PFSK-1 (cell line): ENCODE measurements at regions not wholly inside any gene's neighbourhood (a gene's known extent, or its start where the extent isn't known, plus 50 kb on each side); places are given as distances from the start of the nearest gene placed in this dataset.

Experiments used
- POLR2AphosphoS5 ChIP-seq: IDR thresholded peaks from 2 replicates; pipeline ENCODE4 v1.6.1; 2012; ENCODE audit warnings: low read depth, mild to moderate bottlenecking, control low read depth, low read length, moderate library complexity
- SIN3A ChIP-seq: IDR thresholded peaks from 2 replicates; pipeline ENCODE4 v1.6.1; 2012; ENCODE audit warnings: mild to moderate bottlenecking, low read length, moderate library complexity, borderline replicate concordance; ENCODE audit not compliant: insufficient read depth

DNA sequence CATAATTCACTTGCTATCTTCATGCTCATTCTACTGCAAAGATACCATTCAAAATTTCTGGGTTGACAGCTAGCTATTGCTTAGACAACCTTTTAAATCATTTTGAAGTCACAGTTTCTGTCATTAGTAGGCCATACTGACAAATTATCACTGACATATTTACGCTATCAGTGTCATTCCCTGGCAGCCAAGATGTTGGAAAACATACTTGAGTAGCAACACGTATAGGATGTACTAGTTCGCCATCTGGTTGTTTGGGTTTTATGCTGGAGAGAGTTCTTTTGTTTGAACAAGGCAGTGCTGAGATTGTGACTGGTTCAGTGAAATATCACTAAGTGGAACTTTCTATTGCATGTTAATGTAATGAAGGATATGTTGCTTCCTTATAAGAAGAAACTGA is 621.9 kb downstream of the DTWD2 start:
- TF ChIP-seq POLR2AphosphoS5 (no peak), SIN3A (no peak)
